Activated naive CD8-positive, alpha-beta T cell treated with anti-CD3 and anti-CD28 coated beads, Interleukin-2, amount 50 U/mL, for 24 hours (primary cell): ENCODE measurements at regions not wholly inside any gene's neighbourhood (a gene's known extent, or its start where the extent isn't known, plus 50 kb on each side); places are given as distances from the start of the nearest gene placed in this dataset.
"Not testable (repeated sequence)": the region's sequence is repeated elsewhere in the genome, so short reads cannot be mapped to it uniquely, and the experiment has no call there.

Source experiments
- ATAC-seq: fragments of 150-1000 bp; cut with Tn5 transposase; one replicate; pipeline ENCODE4 v1.10.0; 2021
- DNase-seq: peaks from one replicate; pipeline ENCODE4 v3.0.0; 2021
- H3K27ac Mint-ChIP-seq: one replicate; pipeline ENCODE4 v1.8.0; 2021; ENCODE audit warnings: mild to moderate bottlenecking, mixed read lengths
- H3K27me3 Mint-ChIP-seq: one replicate; pipeline ENCODE4 v1.8.0; 2021; ENCODE audit warnings: mixed read lengths
- H3K36me3 Mint-ChIP-seq: one replicate; pipeline ENCODE4 v1.8.0; 2021; ENCODE audit warnings: low read depth, mixed read lengths
- H3K4me1 Mint-ChIP-seq: one replicate; pipeline ENCODE4 v1.8.0; 2021; ENCODE audit warnings: mixed read lengths
- H3K4me3 Mint-ChIP-seq: one replicate; pipeline ENCODE4 v1.8.0; 2021; ENCODE audit warnings: mild to moderate bottlenecking, moderate library complexity, mixed read lengths
- H3K9me3 Mint-ChIP-seq: one replicate; pipeline ENCODE4 v1.8.0; 2021; ENCODE audit warnings: mixed read lengths

- DNase-seq (no peak), ATAC-seq (no peak)
- Mint-ChIP-seq H3K9me3 (no peaks in the 10 kb centered on the region), H3K27me3 (peaks cover 6% of the 10 kb centered on the region), H3K4me3 (no peak overlapping the region), H3K27ac (no peak overlapping the region), H3K36me3 (no peaks in the 10 kb centered on the region), H3K4me1 (peaks cover 19% of the 10 kb centered on the region)
These were observed 64.5 kb upstream of the NFE2L3 start for GRCh38 chr7:26087321-26088091.

DNA sequence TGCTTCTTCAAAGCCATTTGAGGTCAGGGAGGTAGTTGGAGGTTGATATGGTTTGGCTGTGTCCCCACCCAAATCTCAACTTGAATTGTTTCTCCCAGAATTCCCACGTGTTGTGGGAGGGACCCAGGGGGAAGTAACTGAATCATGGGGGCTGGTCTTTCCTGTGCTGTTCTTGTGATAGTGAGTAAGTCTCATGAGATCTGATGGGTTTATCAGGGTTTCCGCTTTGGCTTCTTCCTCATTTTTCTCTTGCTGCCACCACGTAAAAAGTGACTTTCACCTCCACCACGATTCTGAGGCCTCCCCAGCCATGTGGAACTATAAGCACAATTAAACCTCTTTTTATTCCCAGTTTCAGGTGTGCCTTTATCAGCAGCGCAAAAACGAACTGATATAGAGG lies 62.5 kb upstream of the NFE2L3 start:
- H3K4me3 Mint-ChIP-seq, ATAC-seq, H3K9me3 Mint-ChIP-seq, H3K36me3 Mint-ChIP-seq, DNase-seq, H3K27me3 Mint-ChIP-seq: not testable (repeated sequence)
- H3K27ac Mint-ChIP-seq = peak overlapping the region; percentile 23
- H3K4me1 Mint-ChIP-seq = peaks cover 20% of the 10 kb centered on the region

GRCh38 chr7:26090927-26091519 lies 61.0 kb upstream of the NFE2L3 start:
- no peaks in the 10 kb centered on the region for H3K9me3 Mint-ChIP-seq
- H3K36me3 Mint-ChIP-seq = no peaks in the 10 kb centered on the region
- no peak for DNase-seq
- H3K4me1 Mint-ChIP-seq = peaks cover 21% of the 10 kb centered on the region
- peak overlapping the region; percentile 39 for H3K4me3 Mint-ChIP-seq
- H3K27ac Mint-ChIP-seq = peak overlapping the region; percentile 76
- H3K27me3 Mint-ChIP-seq = no peaks in the 10 kb centered on the region
- ATAC-seq = peak; percentile 53

DNA sequence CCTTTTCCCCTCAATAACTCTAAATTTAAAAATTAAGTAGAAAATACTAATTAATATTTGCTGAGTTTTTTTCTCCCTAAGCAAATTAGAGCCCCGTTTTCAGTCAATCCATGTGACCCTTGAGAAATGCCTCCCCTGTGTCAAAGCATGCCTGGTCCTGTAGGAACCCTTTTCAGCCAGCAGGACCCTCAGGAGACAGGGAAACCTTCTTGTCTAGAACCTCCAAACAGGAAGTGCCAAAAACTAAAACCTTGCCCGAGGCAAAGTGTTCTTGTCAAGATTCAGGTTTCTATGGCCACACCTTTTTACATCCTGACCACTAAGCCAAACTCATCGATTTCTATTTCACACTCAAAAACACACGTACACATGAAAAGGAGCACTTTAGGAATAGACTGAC lies 60.1 kb upstream of the NFE2L3 start:
- no peak for DNase-seq
- H3K4me1 Mint-ChIP-seq = peaks cover 30% of the 10 kb centered on the region
- H3K9me3 Mint-ChIP-seq = no peaks in the 10 kb centered on the region
- no peak for ATAC-seq
- no peak overlapping the region for H3K4me3 Mint-ChIP-seq
- H3K36me3 Mint-ChIP-seq = no peaks in the 10 kb centered on the region
- no peak overlapping the region for H3K27ac Mint-ChIP-seq
- H3K27me3 Mint-ChIP-seq = no peaks in the 10 kb centered on the region

GRCh38 chr7:26093023-26093422 lies 59.0 kb upstream of the NFE2L3 start:
- H3K4me3 Mint-ChIP-seq = no peak overlapping the region

GRCh38 chr7:26096136-26096535 lies 55.9 kb upstream of the NFE2L3 start:
- Mint-ChIP-seq H3K4me1 (peaks cover 50% of the 10 kb centered on the region), H3K4me3 (no peak overlapping the region), H3K36me3 (no peaks in the 10 kb centered on the region), H3K27ac (no peak overlapping the region), H3K27me3 (no peaks in the 10 kb centered on the region), H3K9me3 (no peaks in the 10 kb centered on the region)
- ATAC-seq (no peak), DNase-seq (no peak)

More at GRCh38 chr7:26093023-26093422, 59.0 kb upstream of the NFE2L3 start:
- ATAC-seq = no peak
- no peak for DNase-seq
- Mint-ChIP-seq H3K4me1 (peaks cover 41% of the 10 kb centered on the region), H3K27ac (no peak overlapping the region), H3K36me3 (no peaks in the 10 kb centered on the region), H3K9me3 (no peaks in the 10 kb centered on the region), H3K27me3 (no peaks in the 10 kb centered on the region)

DNA sequence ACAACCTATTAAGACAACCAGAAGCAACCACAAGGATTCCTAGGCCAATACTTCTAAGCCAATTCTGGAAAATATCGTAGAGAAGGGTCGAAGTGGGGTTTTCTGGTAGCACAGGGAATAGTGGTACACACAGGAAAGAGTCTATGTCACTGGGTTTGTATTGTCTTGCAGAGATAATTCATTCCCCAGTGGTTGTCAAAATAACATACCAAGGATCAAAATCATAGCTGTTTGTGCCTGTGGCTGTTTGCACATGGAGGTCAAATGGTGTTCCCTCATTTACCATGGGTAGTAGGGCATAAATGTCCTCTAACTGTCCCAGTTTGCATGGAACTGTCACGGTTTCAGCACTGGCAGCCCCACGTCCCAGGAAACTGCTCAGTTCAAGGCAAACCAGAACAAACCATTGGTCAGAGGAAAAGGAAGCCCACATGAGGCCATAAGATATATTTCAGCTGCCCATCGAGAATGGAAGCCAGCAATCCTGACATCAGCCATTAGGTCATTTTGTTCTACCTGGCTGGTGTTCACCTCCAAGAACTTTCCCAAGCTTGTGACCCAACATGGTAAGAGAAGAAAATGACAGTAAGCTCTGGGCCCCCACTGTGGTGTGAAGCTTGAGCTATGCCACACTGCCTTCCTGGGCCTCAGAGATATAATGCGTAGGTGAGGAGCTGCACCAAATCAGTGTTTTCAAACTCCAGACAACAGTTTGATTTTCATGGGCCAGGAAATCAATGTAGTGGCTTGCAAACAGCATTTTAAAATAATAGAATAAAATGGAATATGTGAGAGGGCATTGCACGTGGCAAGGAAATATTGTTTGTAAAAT lies 53.9 kb upstream of the NFE2L3 start:
- ATAC-seq (no peak), DNase-seq (no peak)
- Mint-ChIP-seq H3K36me3 (no peaks in the 10 kb centered on the region), H3K4me3 (peak overlapping the region; percentile 27), H3K27me3 (no peaks in the 10 kb centered on the region), H3K27ac (peak overlapping the region; percentile 91), H3K4me1 (peaks cover 49% of the 10 kb centered on the region), H3K9me3 (no peaks in the 10 kb centered on the region)

- H3K4me1 Mint-ChIP-seq = peaks cover 49% of the 10 kb centered on the region
- DNase-seq (no peak), ATAC-seq (no peak)
- no peak overlapping the region for H3K27ac Mint-ChIP-seq
- H3K27me3 Mint-ChIP-seq = no peaks in the 10 kb centered on the region
- no peaks in the 10 kb centered on the region for H3K36me3 Mint-ChIP-seq
- H3K9me3 Mint-ChIP-seq = no peaks in the 10 kb centered on the region
- no peak overlapping the region for H3K4me3 Mint-ChIP-seq
These were observed 52.8 kb upstream of the NFE2L3 start for GRCh38 chr7:26099236-26099635.

GRCh38 chr7:26100406-26101339 lies 51.3 kb upstream of the NFE2L3 start:
- Mint-ChIP-seq H3K4me3 (peak overlapping the region; percentile 82), H3K27ac (no peak overlapping the region), H3K4me1 (peaks cover 49% of the 10 kb centered on the region), H3K27me3 (no peaks in the 10 kb centered on the region), H3K36me3 (no peaks in the 10 kb centered on the region), H3K9me3 (no peaks in the 10 kb centered on the region)
- DNase-seq = no peak
- no peak for ATAC-seq

GRCh38 chr7:26101361-26102151 lies 50.4 kb upstream of the NFE2L3 start:
- H3K9me3 Mint-ChIP-seq = no peaks in the 10 kb centered on the region
- peak; percentile 56 for ATAC-seq

DNA sequence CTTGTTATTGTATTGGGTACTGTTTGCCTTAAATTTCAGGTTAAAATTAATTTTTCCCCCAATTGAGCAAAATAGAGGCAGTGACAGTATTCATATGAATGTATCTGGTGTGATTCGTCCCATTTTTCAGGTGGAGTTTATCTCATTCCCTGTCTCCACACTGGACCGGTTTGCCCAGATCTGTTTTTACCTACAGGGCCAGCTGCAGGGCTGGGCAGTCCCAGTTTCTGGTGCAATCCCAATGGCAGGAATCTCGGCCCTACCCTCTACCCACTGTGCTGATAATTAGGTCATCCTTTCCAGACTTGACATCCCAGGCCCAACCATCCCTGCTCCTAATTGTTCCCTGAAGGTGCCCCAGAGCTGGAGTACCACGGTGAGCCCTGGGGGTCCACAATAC lies 49.8 kb upstream of the NFE2L3 start:
- Mint-ChIP-seq H3K4me3 (peak overlapping the region; percentile 82), H3K9me3 (no peaks in the 10 kb centered on the region), H3K36me3 (peaks cover 1% of the 10 kb centered on the region), H3K4me1 (peaks cover 42% of the 10 kb centered on the region), H3K27me3 (no peaks in the 10 kb centered on the region), H3K27ac (no peak overlapping the region)
- ATAC-seq (no peak), DNase-seq (no peak)

More at GRCh38 chr7:26101361-26102151, 50.4 kb upstream of the NFE2L3 start:
- Mint-ChIP-seq H3K4me1 (peaks cover 48% of the 10 kb centered on the region), H3K27ac (peak overlapping the region; percentile 87), H3K27me3 (no peaks in the 10 kb centered on the region), H3K4me3 (peak overlapping the region; percentile 82), H3K36me3 (no peaks in the 10 kb centered on the region)
- no peak for DNase-seq
